ENCODE measurements at regions not wholly inside any gene's neighbourhood (a gene's known extent, or its start where the extent isn't known, plus 50 kb on each side); places are given as distances from the start of the nearest gene placed in this dataset.

DNA sequence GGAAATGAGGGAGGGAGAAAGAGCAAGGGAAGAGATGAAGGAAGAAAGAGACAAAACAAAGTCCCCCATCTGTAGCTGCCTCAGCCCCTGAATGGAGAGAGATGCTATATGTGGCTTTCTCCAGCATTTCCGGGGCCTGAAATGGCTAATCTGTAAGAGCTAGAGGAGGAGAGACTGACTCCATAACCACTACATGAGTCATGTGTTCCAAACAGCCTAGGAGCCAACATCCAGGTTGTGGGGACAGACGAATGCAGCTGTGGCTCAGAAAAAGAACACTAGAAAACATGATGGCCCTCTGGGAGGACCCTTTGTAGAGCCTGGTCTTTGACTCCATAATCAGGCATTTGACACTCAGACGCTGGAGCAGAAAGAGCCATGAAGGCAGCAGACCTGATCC, 292.0 kb upstream of the ZNF507 start:
- TF ChIP-seq, protein P1, sequence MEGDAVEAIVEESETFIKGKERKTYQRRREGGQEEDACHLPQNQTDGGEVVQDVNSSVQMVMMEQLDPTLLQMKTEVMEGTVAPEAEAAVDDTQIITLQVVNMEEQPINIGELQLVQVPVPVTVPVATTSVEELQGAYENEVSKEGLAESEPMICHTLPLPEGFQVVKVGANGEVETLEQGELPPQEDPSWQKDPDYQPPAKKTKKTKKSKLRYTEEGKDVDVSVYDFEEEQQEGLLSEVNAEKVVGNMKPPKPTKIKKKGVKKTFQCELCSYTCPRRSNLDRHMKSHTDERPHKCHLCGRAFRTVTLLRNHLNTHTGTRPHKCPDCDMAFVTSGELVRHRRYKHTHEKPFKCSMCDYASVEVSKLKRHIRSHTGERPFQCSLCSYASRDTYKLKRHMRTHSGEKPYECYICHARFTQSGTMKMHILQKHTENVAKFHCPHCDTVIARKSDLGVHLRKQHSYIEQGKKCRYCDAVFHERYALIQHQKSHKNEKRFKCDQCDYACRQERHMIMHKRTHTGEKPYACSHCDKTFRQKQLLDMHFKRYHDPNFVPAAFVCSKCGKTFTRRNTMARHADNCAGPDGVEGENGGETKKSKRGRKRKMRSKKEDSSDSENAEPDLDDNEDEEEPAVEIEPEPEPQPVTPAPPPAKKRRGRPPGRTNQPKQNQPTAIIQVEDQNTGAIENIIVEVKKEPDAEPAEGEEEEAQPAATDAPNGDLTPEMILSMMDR (IDR thresholded peaks at IDR 0.05; ENCODE audit: control extremely low read depth in 1 of 3, insufficient read depth in 1 of 3, low read depth in 1 of 3, low read length in 3 of 3), result no peak
- no peak for TF ChIP-seq RFX5 (IDR thresholded peaks at IDR 0.05; ENCODE audit: borderline replicate concordance, low read depth, low read length)
- TF ChIP-seq EZH2 (IDR thresholded peaks at IDR 0.05; ENCODE audit: low read depth, low read length, severe bottlenecking), result no peak
- TF ChIP-seq POLR2A (IDR thresholded peaks at IDR 0.05; ENCODE audit: control extremely low read depth in 1 of 2, low read depth in 2 of 2, low read length in 2 of 2), result no peak
- TF ChIP-seq CHD2 (IDR thresholded peaks at IDR 0.05; ENCODE audit: low read length), result no peak
- no peak for TF ChIP-seq JUN (IDR thresholded peaks at IDR 0.05; ENCODE audit: low read depth, low read length)
- no peak for TF ChIP-seq ZNF274 (IDR thresholded peaks at IDR 0.05; ENCODE audit: borderline replicate concordance, extremely low read depth, low read length)
- TF ChIP-seq BRCA1 (IDR thresholded peaks at IDR 0.05; ENCODE audit: low read depth, low read length), result no peak
